HG02759 (cell line): ENCODE measurements at regions not wholly inside any gene's neighbourhood (a gene's known extent, or its start where the extent isn't known, plus 50 kb on each side); places are given as distances from the start of the nearest gene placed in this dataset.

ENCODE experiments used
- ATAC-seq: cut with Tn5 transposase; IDR thresholded peaks from one replicate; pipeline ENCODE4 v1.9.1; 2021; ENCODE audit warnings: mild to moderate bottlenecking, moderate library complexity; ENCODE audit not compliant: unreplicated experiment

GRCh38 chr6:12504325-12504966 is 212.1 kb upstream of the PHACTR1 start:
- ATAC-seq = no peak

GRCh38 chr6:12505486-12505885 is 211.1 kb upstream of the PHACTR1 start:
- no peak for ATAC-seq

- ATAC-seq = no peak
These were observed 210.4 kb upstream of the PHACTR1 start for GRCh38 chr6:12506159-12506558.

- no peak for ATAC-seq
These were observed 208.9 kb upstream of the PHACTR1 start for GRCh38 chr6:12507636-12508035.

GRCh38 chr6:12508553-12508952 is 208.0 kb upstream of the PHACTR1 start:
- no peak for ATAC-seq

- ATAC-seq = no peak
These were observed 207.5 kb upstream of the PHACTR1 start for GRCh38 chr6:12509060-12509459.

GRCh38 chr6:12516070-12516469 is 200.5 kb upstream of the PHACTR1 start:
- no peak for ATAC-seq

GRCh38 chr6:12522347-12522746 is 194.2 kb upstream of the PHACTR1 start:
- no peak for ATAC-seq

- ATAC-seq = no peak
These were observed 192.8 kb upstream of the PHACTR1 start for GRCh38 chr6:12523726-12524125.

GRCh38 chr6:12525276-12525675 is 191.3 kb upstream of the PHACTR1 start:
- no peak for ATAC-seq

GRCh38 chr6:12527339-12527738 is 189.2 kb upstream of the PHACTR1 start:
- ATAC-seq = no peak

GRCh38 chr6:12528136-12528535 is 188.4 kb upstream of the PHACTR1 start:
- ATAC-seq = no peak

- ATAC-seq = no peak
These were observed 187.8 kb upstream of the PHACTR1 start for GRCh38 chr6:12528581-12529363.

GRCh38 chr6:12529364-12530019 is 187.1 kb upstream of the PHACTR1 start:
- ATAC-seq = no peak

GRCh38 chr6:12530345-12530744 is 186.2 kb upstream of the PHACTR1 start:
- no peak for ATAC-seq

- ATAC-seq = no peak
These were observed 183.0 kb upstream of the PHACTR1 start for GRCh38 chr6:12533586-12533985.

GRCh38 chr6:12534069-12534853 is 182.3 kb upstream of the PHACTR1 start:
- no peak for ATAC-seq

GRCh38 chr6:12535586-12536314 is 180.8 kb upstream of the PHACTR1 start:
- ATAC-seq = no peak

- ATAC-seq = no peak
These were observed 180.2 kb upstream of the PHACTR1 start for GRCh38 chr6:12536416-12536815.

- no peak for ATAC-seq
These were observed 179.2 kb upstream of the PHACTR1 start for GRCh38 chr6:12537389-12537788.
